NCI-H1048 (cell line): ENCODE measurements at regions not wholly inside any gene's neighbourhood (a gene's known extent, or its start where the extent isn't known, plus 50 kb on each side); places are given as distances from the start of the nearest gene placed in this dataset.

Experiments used
- DNase-seq: peaks from one replicate; lab custom pipeline; 2025; lab: John Stamatoyannopoulos, UW

DNA sequence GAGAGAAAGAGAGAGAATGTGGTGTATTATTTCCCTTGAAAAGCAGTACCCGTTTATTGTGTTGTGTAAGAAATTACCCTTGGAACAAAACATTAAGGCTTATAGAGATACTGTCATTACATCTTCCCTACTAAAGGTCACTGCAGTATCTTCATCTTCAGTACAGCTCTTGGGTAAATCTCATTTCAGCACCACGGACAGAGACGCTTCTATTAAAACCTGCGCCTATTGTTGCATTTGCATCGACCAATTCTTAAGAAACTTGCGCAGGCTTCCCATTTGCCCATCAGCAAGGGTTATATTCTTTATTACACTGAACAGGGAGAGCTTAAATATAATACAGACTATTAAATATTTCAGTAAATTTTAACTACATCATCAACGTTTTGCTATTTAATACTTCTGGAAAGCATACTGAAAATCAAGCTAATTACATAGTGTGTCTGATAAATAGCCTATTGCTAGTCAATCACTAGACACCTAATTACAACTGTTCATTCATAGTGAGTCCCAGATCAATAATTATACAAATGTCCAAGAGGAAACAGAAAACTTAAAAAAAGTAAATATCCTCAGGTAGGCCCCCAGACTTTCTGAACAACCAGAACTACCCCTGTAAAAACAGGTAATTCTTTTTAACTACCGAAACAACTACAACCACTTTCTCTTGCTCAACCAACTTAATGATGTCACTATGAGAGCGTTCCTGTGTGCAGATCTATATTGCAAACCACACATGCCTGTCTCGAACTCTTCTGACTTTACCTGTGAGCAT lies 350.6 kb downstream of the LIG4 start:
- peak; percentile 7 for DNase-seq

DNA sequence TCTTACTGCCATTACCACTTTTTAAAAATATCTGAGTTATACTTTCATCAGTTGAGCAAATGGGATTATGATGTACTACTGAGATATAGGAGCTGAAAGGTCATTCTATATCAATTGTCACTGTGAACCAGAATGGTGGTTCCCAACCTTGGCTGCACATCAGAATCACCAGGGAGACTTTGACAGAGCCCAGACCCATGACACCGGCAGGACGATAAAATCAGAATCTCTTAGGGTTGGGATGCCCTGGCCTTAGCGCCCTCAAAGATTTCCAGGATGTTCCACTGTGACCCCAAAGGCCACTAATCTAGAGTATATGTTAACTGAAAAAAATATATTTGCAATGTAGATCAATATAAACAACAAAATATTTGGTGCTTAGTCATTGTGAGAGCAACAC lies 355.1 kb downstream of the LIG4 start:
- no peak for DNase-seq

DNA sequence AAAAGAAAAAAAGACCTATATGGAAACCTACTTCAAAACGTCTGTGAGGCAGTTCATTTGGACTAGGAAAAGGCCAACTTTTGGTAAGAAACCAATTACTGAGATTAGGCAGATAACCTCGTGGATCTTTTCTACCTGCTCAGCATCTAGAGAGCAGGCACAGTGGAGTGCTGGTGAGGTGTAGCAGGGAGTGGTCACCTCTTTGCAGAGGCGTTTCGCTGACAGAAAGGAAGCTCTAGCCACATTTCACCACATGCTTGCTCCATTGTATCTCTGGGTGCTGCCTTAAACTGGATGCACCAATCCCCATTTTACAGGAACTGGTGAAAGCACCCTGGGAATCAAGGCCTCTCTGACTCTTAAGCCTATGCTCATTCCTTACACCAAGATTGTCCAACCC lies 360.5 kb downstream of the LIG4 start:
- DNase-seq: no peak

DNA sequence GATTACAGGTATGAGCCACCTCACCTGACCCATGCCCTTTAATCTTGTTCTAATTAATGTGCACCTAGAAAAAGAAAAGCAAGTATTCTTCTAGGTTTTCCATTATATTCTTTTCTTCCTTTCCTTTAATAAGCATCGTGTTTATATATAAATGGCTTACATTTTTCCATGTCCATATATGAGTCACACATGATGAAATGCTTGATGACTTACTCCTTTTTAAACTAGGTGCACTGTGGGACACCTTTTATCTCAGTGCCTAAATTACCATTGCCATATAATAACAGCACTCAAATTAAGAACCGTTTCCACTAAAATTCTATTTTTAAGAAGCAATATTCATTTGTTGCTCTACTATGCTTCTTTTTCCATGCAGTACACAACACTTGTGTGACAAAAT lies 363.3 kb downstream of the LIG4 start:
- no peak for DNase-seq

DNA sequence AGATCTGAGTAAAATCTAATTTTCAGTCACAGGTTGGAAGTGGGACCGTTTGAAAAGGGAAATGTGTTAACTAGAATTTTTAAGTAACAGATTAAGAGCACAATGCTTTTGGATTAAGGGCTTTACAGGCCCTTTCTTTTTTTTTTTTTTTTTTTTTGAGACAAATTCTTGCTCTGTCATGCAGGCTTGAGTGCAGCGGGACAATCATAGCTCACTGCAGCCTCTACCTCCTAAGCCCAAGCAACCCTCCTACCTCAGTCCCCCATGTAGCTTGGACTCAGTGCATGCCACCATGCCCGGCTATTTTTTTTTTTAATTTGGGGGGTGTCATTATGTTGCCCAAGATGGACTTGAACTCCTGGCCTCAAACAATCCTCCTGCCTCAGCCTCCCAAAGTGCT lies 363.7 kb downstream of the LIG4 start:
- DNase-seq: no peak

DNA sequence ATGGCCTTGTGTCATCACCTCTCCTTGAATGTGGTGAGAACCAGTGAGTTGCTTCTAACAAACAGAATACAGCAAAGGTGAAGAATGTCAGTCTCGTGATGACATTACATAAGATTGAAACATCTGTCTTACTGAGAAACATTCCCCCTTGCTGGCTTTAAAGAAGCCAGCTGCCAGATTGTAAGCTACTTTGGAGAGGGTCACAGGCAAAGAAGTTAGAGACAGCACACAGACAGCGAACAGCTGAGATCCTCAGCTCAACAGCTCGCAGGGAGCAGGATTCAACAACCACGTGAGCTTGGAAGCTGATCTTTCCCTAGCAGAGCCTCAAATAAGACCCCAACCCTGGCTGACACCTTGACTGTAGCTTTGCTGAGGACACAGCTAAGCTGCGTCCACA lies 367.9 kb downstream of the LIG4 start:
- no peak for DNase-seq

DNA sequence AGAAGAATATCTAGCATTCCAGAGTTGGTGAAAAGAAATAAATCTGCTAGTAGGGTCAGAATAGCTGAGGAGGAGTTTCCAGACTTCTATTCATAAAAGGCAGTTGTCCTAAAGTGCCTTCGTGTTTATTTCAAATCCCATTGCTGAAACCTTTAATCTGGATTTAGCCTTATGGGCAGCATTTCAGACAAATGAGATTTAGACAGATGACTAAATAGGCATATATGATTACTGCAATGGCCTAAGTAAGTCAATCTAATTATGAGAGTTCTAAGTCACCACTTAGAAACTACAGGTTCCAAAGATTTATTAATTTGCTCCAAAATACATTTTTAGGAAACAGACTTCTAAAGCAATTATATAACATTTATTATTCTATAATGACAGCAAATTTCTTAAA lies 368.7 kb downstream of the LIG4 start:
- no peak for DNase-seq

DNA sequence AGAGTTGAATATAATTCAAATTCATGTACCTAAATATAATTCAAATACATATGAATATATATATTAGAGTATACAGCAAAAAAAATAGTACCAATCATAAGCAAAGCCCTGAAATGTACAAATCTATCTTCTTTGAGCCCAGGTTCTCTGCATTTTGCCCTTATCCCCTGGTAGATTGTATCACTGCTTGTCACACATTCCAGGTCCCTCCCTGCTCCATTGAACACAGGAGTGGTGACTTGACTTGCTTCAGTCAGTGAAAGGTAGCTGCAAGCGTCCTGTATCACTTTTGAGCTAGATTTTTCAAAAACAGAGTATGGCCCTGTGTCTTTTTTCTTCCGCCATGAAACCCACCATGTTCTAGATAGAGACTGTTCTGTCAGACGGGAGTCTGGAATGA lies 369.4 kb downstream of the LIG4 start:
- no peak for DNase-seq

DNA sequence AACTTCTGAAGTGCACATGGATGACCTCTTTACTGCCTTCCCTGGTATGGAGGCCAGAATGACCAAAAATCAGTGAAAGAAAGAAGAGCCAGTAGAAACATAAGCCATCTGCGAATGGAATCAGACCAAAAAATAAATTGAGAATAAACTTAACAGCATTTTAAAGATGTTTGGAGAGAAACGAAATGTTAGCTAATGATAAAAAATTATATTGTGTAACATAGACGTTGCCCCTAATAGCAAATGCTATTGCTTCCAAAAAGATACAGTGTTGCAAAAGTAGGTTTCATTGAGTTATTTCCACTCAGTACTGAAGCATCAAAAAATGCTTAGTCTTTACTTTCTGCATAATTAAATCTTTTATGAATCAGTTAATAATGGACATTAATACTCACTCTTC lies 371.7 kb downstream of the LIG4 start:
- DNase-seq: no peak

DNA sequence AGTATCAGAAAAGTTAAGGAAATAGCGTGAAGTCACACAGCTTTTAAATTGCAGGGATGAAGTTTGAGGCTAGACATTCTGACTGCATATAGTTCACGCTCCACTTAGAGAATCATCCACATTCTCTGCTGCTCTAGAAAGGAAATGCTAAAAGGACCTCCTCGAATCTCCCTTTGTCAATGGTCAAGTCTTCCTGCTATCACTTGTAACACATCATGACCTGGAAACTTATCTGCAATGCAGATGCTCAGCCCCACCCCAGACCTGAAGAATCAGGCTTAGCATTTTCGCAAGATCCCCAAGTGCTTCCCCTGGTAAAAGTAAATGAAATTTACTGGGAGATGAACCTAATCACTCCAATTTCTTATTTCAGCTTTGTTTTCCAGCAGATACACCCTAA lies 372.1 kb downstream of the LIG4 start:
- no peak for DNase-seq

DNA sequence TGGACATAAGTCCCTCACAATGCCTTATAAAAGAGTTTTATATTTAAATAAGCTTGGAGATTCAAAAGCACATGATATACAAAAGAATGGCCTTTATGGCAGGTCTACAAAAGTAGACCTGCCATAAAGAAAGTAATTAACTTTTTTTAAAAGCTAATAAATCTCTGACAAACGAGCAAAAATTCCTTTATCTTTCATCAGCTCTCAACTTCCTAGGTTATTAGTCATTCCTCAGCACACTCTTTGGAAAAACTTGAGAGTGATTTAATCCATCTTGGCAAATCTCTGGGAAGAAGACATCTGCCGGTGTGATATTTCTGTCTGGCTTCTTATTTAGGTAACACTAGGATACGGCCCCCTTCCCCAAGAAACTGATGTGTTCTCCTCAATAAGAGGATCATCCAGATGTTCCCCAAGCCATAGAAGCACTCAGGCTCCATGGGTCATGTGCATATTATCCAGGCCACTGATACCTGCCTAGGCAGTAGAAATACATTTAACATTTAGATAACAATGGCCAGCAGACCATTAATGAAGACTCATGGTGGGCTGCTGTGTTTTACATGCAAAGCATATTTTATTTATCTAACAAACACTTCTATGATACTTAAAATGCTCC lies 372.7 kb downstream of the LIG4 start:
- DNase-seq: no peak

DNA sequence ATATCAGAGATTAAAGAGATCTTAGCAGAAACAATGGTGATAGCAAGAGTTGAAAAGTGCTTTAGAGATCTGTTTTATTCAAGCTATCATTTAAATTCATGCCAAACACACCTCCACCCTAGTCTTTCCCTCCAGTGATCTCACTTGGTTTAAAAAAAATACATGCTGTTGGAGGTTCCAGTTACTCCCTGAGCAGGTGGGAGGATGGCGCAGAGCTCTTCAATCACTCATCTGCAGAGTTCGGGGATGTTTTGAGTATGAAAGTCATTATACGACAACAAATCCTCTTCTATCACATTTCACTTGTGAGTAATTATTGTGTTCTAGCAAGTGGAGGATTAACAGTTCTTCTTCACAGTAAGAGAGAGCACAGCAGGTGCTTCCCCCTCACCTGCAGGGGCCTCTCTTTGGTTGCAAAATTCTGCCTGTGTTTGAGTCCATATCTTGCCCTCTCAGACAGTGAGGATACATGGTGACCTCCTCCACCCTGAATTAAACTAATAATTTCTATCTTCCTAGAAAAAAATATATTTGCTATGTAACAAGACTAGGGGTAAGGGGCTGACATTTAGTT lies 376.7 kb downstream of the LIG4 start:
- DNase-seq: no peak

DNA sequence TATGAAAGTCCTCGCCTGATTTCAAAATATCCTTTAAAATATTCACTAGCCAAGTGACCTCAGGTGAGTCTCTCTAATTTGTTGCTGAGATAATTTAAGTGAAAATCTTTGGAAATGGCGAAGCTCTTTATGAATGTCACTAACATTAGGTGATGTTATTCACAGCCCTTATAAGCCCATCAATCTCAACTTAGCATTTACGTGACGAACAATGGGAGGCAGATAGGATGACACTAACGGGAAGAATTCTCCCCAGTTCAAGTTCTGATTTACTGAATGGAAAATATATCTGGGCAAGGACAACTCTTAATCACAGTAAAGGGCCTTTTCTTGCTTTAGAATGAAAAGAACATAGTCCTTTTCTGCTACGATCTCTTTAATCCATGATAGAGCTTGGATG lies 378.7 kb downstream of the LIG4 start:
- no peak for DNase-seq

DNA sequence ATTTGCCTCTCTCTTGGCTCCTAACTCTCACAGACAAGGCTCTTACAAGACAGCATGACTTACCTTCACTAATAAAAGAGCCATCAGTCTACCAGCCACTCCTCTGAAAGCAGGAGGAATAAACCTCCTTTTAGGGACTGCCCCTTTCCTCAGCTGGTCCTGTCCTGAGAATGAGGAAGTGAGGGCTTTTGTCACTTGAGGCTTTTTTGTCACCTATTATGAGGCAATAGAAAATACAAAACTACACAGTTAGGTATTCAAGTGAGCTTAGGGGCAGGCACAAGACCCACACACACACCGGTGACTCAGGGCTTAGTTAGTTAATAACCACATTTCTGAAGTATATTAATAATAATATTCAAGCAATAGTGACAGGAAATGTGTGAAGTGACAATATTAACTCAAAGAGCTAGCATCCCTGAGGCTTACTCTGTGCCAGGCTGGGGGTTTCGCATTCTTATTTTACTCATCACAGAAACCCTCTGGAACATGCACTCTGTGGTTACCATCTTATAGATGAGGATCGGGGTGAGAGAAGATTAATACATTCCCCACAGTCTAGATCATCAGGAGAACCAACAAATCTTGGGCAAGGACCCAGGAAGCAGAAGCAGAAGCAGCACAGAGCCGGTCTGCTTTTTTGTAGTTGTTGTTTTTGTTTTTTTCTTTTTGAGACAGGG lies 379.9 kb downstream of the LIG4 start:
- DNase-seq: no peak

DNA sequence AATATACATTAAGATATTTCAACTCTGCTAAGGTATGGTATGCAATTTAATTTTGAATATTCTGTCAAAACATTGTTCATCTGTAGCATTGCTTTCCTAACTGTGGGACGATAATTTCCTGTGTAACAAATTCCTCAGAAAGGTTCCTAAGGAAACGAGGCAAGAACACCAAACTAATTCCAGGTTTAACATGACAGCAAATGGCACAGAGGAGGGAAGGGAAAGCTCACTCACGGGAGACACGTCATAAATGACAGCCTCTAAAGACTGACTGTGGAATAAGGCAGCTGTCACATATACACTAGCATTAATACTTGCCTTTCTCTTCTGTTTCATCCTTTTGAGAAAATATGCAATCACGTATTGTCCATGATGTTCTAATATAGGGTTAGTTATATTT lies 380.6 kb downstream of the LIG4 start:
- DNase-seq: no peak

DNA sequence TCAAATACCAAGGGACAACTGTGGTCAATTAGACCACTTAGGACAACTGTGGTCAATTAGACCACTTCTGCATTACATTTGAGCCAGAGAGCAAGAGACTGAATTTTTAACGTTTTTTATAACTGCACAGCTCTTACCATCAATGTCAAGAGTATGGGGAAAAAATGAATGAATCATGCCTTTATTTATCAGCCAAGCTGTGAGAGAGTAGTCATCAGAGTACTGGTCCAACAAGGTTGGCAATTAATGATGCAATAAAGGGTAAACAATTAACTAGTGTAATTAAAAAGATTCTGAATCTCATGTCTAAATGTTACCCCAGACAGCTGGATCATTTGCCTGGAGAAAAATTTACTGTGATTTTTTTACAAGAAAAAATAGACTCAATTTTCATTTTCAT lies 381.1 kb downstream of the LIG4 start:
- DNase-seq: no peak

DNA sequence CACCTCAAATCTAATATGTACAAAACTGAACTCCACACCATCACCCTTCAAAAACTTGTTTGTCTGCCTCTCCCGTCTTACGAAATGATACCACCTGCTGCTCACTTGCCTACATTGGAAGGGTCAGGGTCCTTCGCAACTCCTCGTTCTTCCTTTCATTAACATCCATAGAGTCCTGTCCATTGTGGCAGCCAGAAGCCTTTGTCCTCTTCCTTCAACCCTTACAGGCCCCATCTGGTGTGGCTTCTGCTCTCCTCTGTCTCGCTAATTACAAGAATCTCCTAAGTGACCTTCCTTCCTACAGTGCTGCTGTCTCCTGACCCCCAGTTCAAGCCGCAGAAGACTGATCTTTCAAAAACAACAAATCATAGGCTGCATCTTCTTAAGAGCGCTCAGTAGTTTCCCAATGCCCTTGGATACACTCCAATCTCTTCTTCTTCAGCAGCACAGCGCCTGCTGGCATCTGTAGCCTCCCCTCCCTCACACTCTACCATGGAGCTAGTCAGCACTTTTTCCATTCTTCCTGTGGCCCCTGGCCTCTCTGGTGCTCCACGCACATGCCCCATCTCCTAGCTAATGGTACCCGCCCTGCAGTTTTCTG lies 382.7 kb downstream of the LIG4 start:
- no peak for DNase-seq

DNA sequence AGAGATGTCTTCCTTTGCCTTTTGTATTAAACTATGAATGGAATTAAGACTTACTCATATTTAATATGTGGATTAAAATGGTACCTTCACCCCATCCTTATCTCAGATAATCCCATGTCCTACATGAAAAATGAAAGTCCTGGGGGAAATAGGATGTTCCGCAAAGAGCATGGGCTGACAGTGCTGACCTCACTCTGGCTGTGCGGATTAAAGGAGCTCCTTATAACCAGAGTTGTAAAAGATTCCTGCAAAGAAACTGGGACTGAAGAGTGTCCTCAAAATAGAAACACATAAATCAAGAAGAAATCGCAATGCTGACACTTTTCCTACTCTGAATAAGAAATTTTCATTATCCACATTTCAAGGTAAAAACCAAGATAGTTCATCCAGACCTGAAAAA lies 384.5 kb downstream of the LIG4 start:
- DNase-seq: no peak

DNA sequence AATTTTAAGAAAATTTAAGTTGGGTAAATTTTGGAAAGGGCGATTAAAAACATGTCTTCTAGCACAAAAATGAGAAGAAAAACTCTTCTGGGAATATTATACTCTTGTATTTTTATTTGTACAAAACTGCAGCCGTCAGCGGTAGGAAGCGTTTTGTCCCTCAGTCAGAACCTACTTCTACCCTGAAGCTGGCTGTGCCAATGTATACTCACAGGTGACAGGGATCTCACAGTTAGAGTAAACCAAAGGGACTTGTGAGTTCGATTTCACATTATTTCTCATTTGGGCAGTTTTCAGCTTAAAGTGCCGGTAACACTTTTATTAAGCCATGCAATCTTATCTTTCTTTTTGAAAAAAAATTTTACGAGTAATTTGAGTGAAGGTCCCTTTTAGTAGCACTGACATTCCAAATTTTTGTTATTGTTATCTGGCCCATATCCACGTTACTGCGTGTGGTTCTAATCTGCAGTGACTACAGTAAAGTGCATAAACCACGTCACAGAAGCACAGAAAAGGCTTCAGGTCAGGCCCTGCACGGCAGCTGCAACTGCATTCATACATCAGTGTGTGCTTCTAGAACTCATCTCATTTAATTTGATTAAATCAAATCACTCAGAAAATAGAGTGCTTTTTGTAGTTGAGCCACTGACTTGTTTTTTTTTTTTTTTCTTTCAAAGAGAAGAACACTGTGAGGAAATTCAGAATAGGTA lies 387.3 kb downstream of the LIG4 start:
- DNase-seq: no peak

DNA sequence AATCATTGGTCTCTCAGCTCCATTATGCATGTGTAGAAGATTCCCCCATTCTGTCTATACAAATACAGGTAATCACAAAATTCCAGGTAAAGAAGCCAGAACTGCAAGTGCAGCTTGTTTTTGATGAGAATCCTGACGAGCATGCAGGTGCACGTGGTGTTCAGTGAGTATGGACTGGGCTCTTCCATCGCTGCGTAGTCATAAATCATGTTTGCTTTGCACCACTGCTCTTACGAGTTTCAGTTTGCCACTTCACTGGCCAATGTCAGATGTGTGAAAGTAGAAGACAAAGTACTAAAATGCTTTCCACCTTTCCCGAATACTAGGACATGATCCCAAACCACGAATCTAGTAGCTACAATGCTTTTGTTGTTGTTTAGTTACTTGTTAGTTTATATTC lies 390.7 kb downstream of the LIG4 start:
- no peak for DNase-seq

DNA sequence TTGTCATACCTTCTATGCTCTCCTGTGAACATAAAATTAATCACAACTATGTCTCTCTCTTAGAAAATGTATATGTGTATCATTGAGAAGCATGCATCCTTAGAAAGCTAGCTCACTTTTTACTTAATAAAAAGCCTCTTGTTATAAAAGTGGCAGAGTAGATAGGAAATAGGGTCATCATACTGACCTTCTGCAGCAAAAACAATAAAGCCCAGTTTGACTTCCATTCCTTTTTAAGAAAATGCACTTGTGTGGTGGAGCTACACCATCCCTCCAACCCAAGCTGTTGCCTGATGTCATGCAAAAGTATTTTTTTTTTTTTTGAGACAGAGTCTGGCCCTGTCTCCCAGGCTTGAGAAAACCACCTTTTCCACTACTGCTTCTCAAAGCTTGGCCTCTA lies 393.3 kb downstream of the LIG4 start:
- no peak for DNase-seq

DNA sequence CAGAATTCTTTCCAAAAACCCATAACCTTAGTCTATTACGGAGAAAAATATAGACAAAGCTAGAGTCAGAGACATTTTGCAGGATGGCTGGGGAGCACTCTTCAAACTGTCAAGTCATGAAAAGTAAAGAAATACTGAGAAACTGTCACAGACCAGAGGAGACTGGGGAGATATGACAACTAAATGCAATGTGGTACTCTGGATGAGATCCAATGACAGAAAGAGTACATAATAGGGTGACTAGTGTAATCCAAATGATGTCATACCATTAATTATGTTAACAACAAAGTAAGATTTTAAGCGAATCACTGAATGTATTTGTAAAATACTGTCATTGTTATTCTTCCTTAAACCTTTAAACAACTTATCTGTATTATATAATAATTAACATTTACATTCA lies 393.8 kb downstream of the LIG4 start:
- no peak for DNase-seq
